Body of pancreas (tissue), 4 donors: ENCODE measurements at regions not wholly inside any gene's neighbourhood (a gene's known extent, or its start where the extent isn't known, plus 50 kb on each side); places are given as distances from the start of the nearest gene placed in this dataset.

Experiments
- CTCF ChIP-seq, 7 experiments: fragments of 450-650 bp in 4 of 7; fragments of 200-600 bp in 3 of 7; sonication (generic) in 3 of 7; IDR thresholded peaks; one replicate each; pipeline ENCODE4 v1.5.1; 2016 to 2019; ENCODE audit warnings: antibody characterized with exemption in 7 of 7
- POLR2A ChIP-seq, 3 donors: fragments of 450-650 bp; IDR thresholded peaks; one replicate each; pipeline ENCODE4 v1.6.1; 2016; ENCODE audit warnings: antibody characterized with exemption in 3 of 3, mild to moderate bottlenecking in 2 of 3

- TF ChIP-seq CTCF (IDR thresholded peaks at IDR 0.05) (no peak), POLR2A (IDR thresholded peaks at IDR 0.05) (no peak)
These were observed 467.2 kb upstream of the ZNF337 start for GRCh38 chr20:26163890-26164289.
